GM21619 (cell line): ENCODE measurements at regions not wholly inside any gene's neighbourhood (a gene's known extent, or its start where the extent isn't known, plus 50 kb on each side); places are given as distances from the start of the nearest gene placed in this dataset.

ENCODE experiments used
- ATAC-seq: cut with Tn5 transposase; IDR thresholded peaks from one replicate; pipeline ENCODE4 v1.9.1; 2021; ENCODE audit not compliant: unreplicated experiment

GRCh38 chr3:164477403-164477802 lies 600.9 kb downstream of the SI start:
- ATAC-seq, result no peak

GRCh38 chr3:164476631-164477030 lies 601.7 kb downstream of the SI start:
- no peak for ATAC-seq

GRCh38 chr3:164470471-164470870 lies 607.8 kb downstream of the SI start:
- ATAC-seq, result no peak

GRCh38 chr3:164468055-164468454 lies 610.2 kb downstream of the SI start:
- no peak for ATAC-seq

- ATAC-seq, result no peak
Measured at GRCh38 chr3:164467007-164467406, 611.3 kb downstream of the SI start.

GRCh38 chr3:164465172-164465571 lies 613.1 kb downstream of the SI start:
- no peak for ATAC-seq

- no peak for ATAC-seq
Measured at GRCh38 chr3:164460851-164461250, 617.4 kb downstream of the SI start.

GRCh38 chr3:164459521-164460151 lies 618.7 kb downstream of the SI start:
- ATAC-seq, result no peak

GRCh38 chr3:164458986-164459385 lies 619.3 kb downstream of the SI start:
- no peak for ATAC-seq

GRCh38 chr3:164453714-164454113 lies 624.6 kb downstream of the SI start:
- no peak for ATAC-seq

GRCh38 chr3:164452707-164453106 lies 625.6 kb downstream of the SI start:
- ATAC-seq, result no peak

- no peak for ATAC-seq
Measured at GRCh38 chr3:164451072-164451910, 627.0 kb downstream of the SI start.

- no peak for ATAC-seq
Measured at GRCh38 chr3:164450276-164450905, 627.9 kb downstream of the SI start.

- ATAC-seq, result no peak
Measured at GRCh38 chr3:164419220-164419619, 659.1 kb downstream of the SI start.

GRCh38 chr3:164418414-164418813 lies 659.9 kb downstream of the SI start:
- ATAC-seq, result no peak

GRCh38 chr3:164417955-164418354 lies 660.3 kb downstream of the SI start:
- no peak for ATAC-seq

- no peak for ATAC-seq
Measured at GRCh38 chr3:164416491-164417222, 661.6 kb downstream of the SI start.

- no peak for ATAC-seq
Measured at GRCh38 chr3:164408326-164408725, 670.0 kb downstream of the SI start.

- no peak for ATAC-seq
Measured at GRCh38 chr3:164407111-164407510, 671.2 kb downstream of the SI start.

- no peak for ATAC-seq
Measured at GRCh38 chr3:164406281-164406680, 672.0 kb downstream of the SI start.

GRCh38 chr3:164401923-164402322 lies 676.4 kb downstream of the SI start:
- no peak for ATAC-seq
